ENCODE measurements at regions not wholly inside any gene's neighbourhood (a gene's known extent, or its start where the extent isn't known, plus 50 kb on each side); places are given as distances from the start of the nearest gene placed in this dataset.

- Histone ChIP-seq H3K27me3 (no peaks in the 10 kb centered on the region), H3K4me1 (no peaks in the 10 kb centered on the region), H3K4me3 (no peak overlapping the region), H3K9me3 (no peaks in the 10 kb centered on the region), H3K36me3 (no peaks in the 10 kb centered on the region), H3K27ac (no peak overlapping the region)
- TF ChIP-seq CTCF (IDR thresholded peaks at IDR 0.05) (no peak), POLR2A (IDR thresholded peaks at IDR 0.05) (no peak)
- 86% methylated on average over 1 of the region's 1 CpG for WGBS (ENCODE audit: insufficient coverage, low coverage, low lambda C conversion rate, missing lambda C conversion rate)
- ATAC-seq (no peak), DNase-seq (no peak)
- intact Hi-C loops (cut with DNase I), result no loop called here
Measured at GRCh38 chr10:89846786-89847185, 145.4 kb downstream of the KIF20B start.

- Histone ChIP-seq H3K4me1 (no peaks in the 10 kb centered on the region), H3K36me3 (no peaks in the 10 kb centered on the region), H3K27me3 (no peaks in the 10 kb centered on the region), H3K27ac (no peak overlapping the region), H3K9me3 (no peaks in the 10 kb centered on the region), H3K4me3 (no peak overlapping the region)
- no peak for DNase-seq
- TF ChIP-seq CTCF (IDR thresholded peaks at IDR 0.05) (no peak), POLR2A (IDR thresholded peaks at IDR 0.05) (no peak)
- no peak for ATAC-seq
- intact Hi-C loops (cut with DNase I), result no loop called here
- WGBS (ENCODE audit: insufficient coverage, low coverage, low lambda C conversion rate, missing lambda C conversion rate), result 48% methylated on average over 2 of the region's 5 CpGs
Measured at GRCh38 chr10:89852872-89853271, 151.5 kb downstream of the KIF20B start.

- whole genome bisulfite sequencing (ENCODE audit: insufficient coverage, low coverage, low lambda C conversion rate, missing lambda C conversion rate), result 81% methylated on average over 6 of the region's 18 CpGs
- H3K9me3 ChIP-seq, result no peaks in the 10 kb centered on the region
- TF ChIP-seq CTCF (IDR thresholded peaks at IDR 0.05) (peak in 1 of 4 donors; percentile 10), POLR2A (IDR thresholded peaks at IDR 0.05) (no peak)
- H3K27ac ChIP-seq, result no peak overlapping the region
- DNase-seq (no peak), ATAC-seq (no peak)
- H3K36me3 ChIP-seq, result no peaks in the 10 kb centered on the region
- H3K27me3 ChIP-seq, result no peaks in the 10 kb centered on the region
- intact Hi-C loops (cut with DNase I), result no loop called here
- H3K4me3 ChIP-seq, result no peak overlapping the region
- H3K4me1 ChIP-seq, result no peaks in the 10 kb centered on the region
Measured at GRCh38 chr10:89853781-89854191, 152.4 kb downstream of the KIF20B start.

DNA sequence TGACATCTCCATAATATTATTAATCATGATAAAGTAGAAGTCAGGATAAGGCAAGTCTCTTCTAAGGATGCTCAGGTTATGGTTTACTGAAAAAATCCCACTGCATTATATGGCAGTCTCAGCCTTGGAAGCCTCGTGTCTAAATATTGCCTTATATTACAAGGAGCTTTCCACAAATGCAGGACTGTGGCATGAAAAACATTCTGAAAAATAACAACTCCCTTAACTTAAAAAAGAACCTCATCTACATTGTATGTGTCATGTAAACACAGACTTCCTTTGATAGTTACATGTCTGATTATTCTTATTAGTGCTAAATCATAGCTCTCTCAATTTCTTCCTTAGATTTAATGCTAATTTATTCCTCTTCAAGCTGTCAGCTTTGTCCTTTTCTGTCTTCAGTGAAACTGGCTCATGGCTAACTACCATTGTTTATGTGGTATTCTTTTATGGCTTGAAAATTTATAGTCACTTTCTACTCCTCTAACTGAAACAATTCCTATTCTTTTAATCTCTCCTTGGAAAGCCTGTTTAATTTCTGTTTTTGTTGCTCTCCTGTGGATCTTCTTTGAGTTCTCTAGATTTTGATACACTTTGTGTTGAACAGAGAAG is 156.1 kb downstream of the KIF20B start:
- Histone ChIP-seq H3K4me1 (no peaks in the 10 kb centered on the region), H3K36me3 (no peaks in the 10 kb centered on the region), H3K27me3 (no peaks in the 10 kb centered on the region), H3K9me3 (no peaks in the 10 kb centered on the region), H3K27ac (no peak overlapping the region), H3K4me3 (no peak overlapping the region)
- intact Hi-C loops (cut with DNase I), result no loop called here
- DNase-seq, result no peak
- no peak for TF ChIP-seq POLR2A (IDR thresholded peaks at IDR 0.05)
- no peak for ATAC-seq
- 31% methylated on average over 1 of the region's 1 CpG for WGBS (ENCODE audit: insufficient coverage, low coverage, low lambda C conversion rate, missing lambda C conversion rate)

- H3K9me3 ChIP-seq, result no peaks in the 10 kb centered on the region
- H3K36me3 ChIP-seq, result no peaks in the 10 kb centered on the region
- H3K27ac ChIP-seq, result no peak overlapping the region
- H3K4me3 ChIP-seq, result no peak overlapping the region
- no peaks in the 10 kb centered on the region for H3K4me1 ChIP-seq
- no peak for ATAC-seq
- no peak for TF ChIP-seq CTCF (IDR thresholded peaks at IDR 0.05)
- H3K27me3 ChIP-seq, result no peaks in the 10 kb centered on the region
- no peak for DNase-seq
- intact Hi-C loops (cut with DNase I), result no loop called here
Measured at GRCh38 chr10:89861199-89861573, 159.8 kb downstream of the KIF20B start.
